Gastrocnemius medialis (tissue), 4 donors: ENCODE measurements at regions not wholly inside any gene's neighbourhood (a gene's known extent, or its start where the extent isn't known, plus 50 kb on each side); places are given as distances from the start of the nearest gene placed in this dataset.

Experiments
- ATAC-seq, 2 donors: fragments of 150-250 bp; one replicate each; pipeline ENCODE4 v1.9.1; 2016
- DNase-seq, 2 donors: peaks; one replicate each; pipeline ENCODE4 v3.0.0-alpha.2; 2019
- H3K27ac ChIP-seq, 4 donors: fragments of 200-600 bp; sonication (generic); 1 replicate in 1 of 4; 2 replicates in 3 of 4; pipeline ENCODE4 v1.5.1; 2016 to 2018; ENCODE audit warnings: mild to moderate bottlenecking in 2 of 4, moderate library complexity in 1 of 4
- H3K27me3 ChIP-seq, 3 donors: fragments of 200-600 bp; sonication (generic) in 2 of 3; 1 replicate in 1 of 3; 2 replicates in 2 of 3; pipeline versions ENCODE4 v1.5.1 to v1.6.0; 2016 to 2019; ENCODE audit warnings: mild to moderate bottlenecking in 1 of 3, moderate library complexity in 1 of 3
- H3K36me3 ChIP-seq, 2 donors: fragments of 200-600 bp; sonication (generic) in 1 of 2; one replicate each; pipeline ENCODE4 v1.5.1; 2017 to 2018
- H3K4me1 ChIP-seq, 2 donors: fragments of 200-600 bp; sonication (generic) in 1 of 2; one replicate each; pipeline ENCODE4 v1.5.1; 2016 to 2017; ENCODE audit warnings: mild to moderate bottlenecking in 2 of 2
- H3K4me3 ChIP-seq, 4 donors: fragments of 200-600 bp; sonication (generic) in 3 of 4; 1 replicate in 1 of 4; 2 replicates in 3 of 4; pipeline ENCODE4 v1.5.1; 2016 to 2019; ENCODE audit warnings: mild to moderate bottlenecking in 2 of 4
- H3K9me3 ChIP-seq, 3 donors: fragments of 200-600 bp; sonication (generic) in 2 of 3; 1 replicate in 1 of 3; 2 replicates in 2 of 3; pipeline ENCODE4 v1.5.1; 2016 to 2019
- CTCF ChIP-seq, 5 experiments: fragments of 450-650 bp in 3 of 5; fragments of 200-600 bp in 2 of 5; sonication (generic) in 2 of 5; IDR thresholded peaks in 4 of 5; conservative IDR thresholded peaks in 1 of 5; 1 replicate in 4 of 5; 2 replicates in 1 of 5; pipeline ENCODE4 v1.5.1; 2016 to 2019; ENCODE audit warnings: antibody characterized with exemption in 5 of 5, mild to moderate bottlenecking in 3 of 5, moderate library complexity in 3 of 5
- POLR2A ChIP-seq, 2 donors: fragments of 450-650 bp; IDR thresholded peaks; one replicate each; pipeline ENCODE4 v1.6.1; 2017; ENCODE audit warnings: antibody characterized with exemption in 2 of 2, mild to moderate bottlenecking in 2 of 2, moderate library complexity in 2 of 2
- in situ Hi-C, 4 donors: fragments of 200-750 bp; cut with MboI; loops; one replicate each; pipeline versions ENCODE4 v1.15.0 to v1.8.0; 2017; ENCODE audit warnings: low sequenced_read_pairs in 4 of 4
- intact Hi-C: fragments of 100-400 bp; cut with DNase I; formaldehyde crosslinking; loops from one replicate; pipeline ENCODE4 v1.15.1; 2023; ENCODE audit warnings: low total_unique reads

GRCh38 chr12:93204896-93205295 is 172.8 kb upstream of the NUDT4 start:
- TF ChIP-seq POLR2A (IDR thresholded peaks at IDR 0.05), result no peak
- no peak for TF ChIP-seq CTCF (IDR thresholded peaks at IDR 0.05 in 4 of 5, conservative IDR thresholded peaks at IDR 0.05 in 1 of 5)

GRCh38 chr12:93205361-93205760 is 172.4 kb upstream of the NUDT4 start:
- DNase-seq, result no peak
- H3K36me3 ChIP-seq, result no peaks in the 10 kb centered on the region
- peaks cover 0 to 7% of the 10 kb centered on the region in 2 donors for H3K4me1 ChIP-seq
- no peak for TF ChIP-seq POLR2A (IDR thresholded peaks at IDR 0.05)
- no peak for TF ChIP-seq CTCF (IDR thresholded peaks at IDR 0.05 in 4 of 5, conservative IDR thresholded peaks at IDR 0.05 in 1 of 5)
- in situ Hi-C loops, result no loop called here
- intact Hi-C loops, result no loop called here
- H3K9me3 ChIP-seq, result no peaks in the 10 kb centered on the region
- no peaks in the 10 kb centered on the region for H3K27me3 ChIP-seq
- H3K27ac ChIP-seq, result no peak overlapping the region
- ATAC-seq, result no peak
- H3K4me3 ChIP-seq, result no peak overlapping the region

More at GRCh38 chr12:93204896-93205295, 172.8 kb upstream of the NUDT4 start:
- Histone ChIP-seq H3K9me3 (no peaks in the 10 kb centered on the region), H3K4me3 (no peak overlapping the region), H3K27me3 (no peaks in the 10 kb centered on the region), H3K4me1 (peaks cover 0 to 7% of the 10 kb centered on the region in 2 donors), H3K27ac (no peak overlapping the region), H3K36me3 (no peaks in the 10 kb centered on the region)
- DNase-seq (no peak), ATAC-seq (no peak)
- in situ Hi-C loops (no loop called here), intact Hi-C loops (no loop called here)

- intact Hi-C loops, result no loop called here
- no peaks in the 10 kb centered on the region for H3K36me3 ChIP-seq
- no peak for TF ChIP-seq CTCF (IDR thresholded peaks at IDR 0.05 in 4 of 5, conservative IDR thresholded peaks at IDR 0.05 in 1 of 5)
- no peak for TF ChIP-seq POLR2A (IDR thresholded peaks at IDR 0.05)
- in situ Hi-C loops, result no loop called here
- ATAC-seq (no peak), DNase-seq (no peak)
- H3K27ac ChIP-seq, result no peak overlapping the region
- H3K4me3 ChIP-seq, result no peak overlapping the region
- H3K4me1 ChIP-seq, result peaks cover 0 to 7% of the 10 kb centered on the region in 2 donors
- H3K27me3 ChIP-seq, result no peaks in the 10 kb centered on the region
- no peaks in the 10 kb centered on the region for H3K9me3 ChIP-seq
These were observed 169.7 kb upstream of the NUDT4 start for GRCh38 chr12:93208011-93208410.

GRCh38 chr12:93214523-93215289 is 163.0 kb upstream of the NUDT4 start:
- no peak overlapping the region for H3K27ac ChIP-seq
- H3K4me1 ChIP-seq, result peaks cover 4% of the 10 kb centered on the region in 2 donors
- no peaks in the 10 kb centered on the region for H3K36me3 ChIP-seq
- H3K9me3 ChIP-seq, result no peaks in the 10 kb centered on the region
- H3K4me3 ChIP-seq, result no peak overlapping the region
- in situ Hi-C loops, result no loop called here
- no peaks in the 10 kb centered on the region for H3K27me3 ChIP-seq
- no peak for DNase-seq
- TF ChIP-seq CTCF (IDR thresholded peaks at IDR 0.05 in 4 of 5, conservative IDR thresholded peaks at IDR 0.05 in 1 of 5) (no peak), POLR2A (IDR thresholded peaks at IDR 0.05) (no peak)
- ATAC-seq, result no peak
- intact Hi-C loops, result no loop called here

- Histone ChIP-seq H3K36me3 (no peaks in the 10 kb centered on the region), H3K4me3 (no peak overlapping the region), H3K27ac (no peak overlapping the region), H3K27me3 (no peaks in the 10 kb centered on the region), H3K4me1 (peaks cover 4 to 9% of the 10 kb centered on the region in 2 donors), H3K9me3 (no peaks in the 10 kb centered on the region)
- ATAC-seq (no peak), DNase-seq (no peak)
- in situ Hi-C loops (no loop called here), intact Hi-C loops (no loop called here)
- TF ChIP-seq CTCF (IDR thresholded peaks at IDR 0.05 in 4 of 5, conservative IDR thresholded peaks at IDR 0.05 in 1 of 5), result no peak
- no peak for TF ChIP-seq POLR2A (IDR thresholded peaks at IDR 0.05)
These were observed 162.4 kb upstream of the NUDT4 start for GRCh38 chr12:93215290-93215678.
